GM20431 (cell line): ENCODE measurements at regions not wholly inside any gene's neighbourhood (a gene's known extent, or its start where the extent isn't known, plus 50 kb on each side); places are given as distances from the start of the nearest gene placed in this dataset.
"Not testable (repeated sequence)": the region's sequence is repeated elsewhere in the genome, so short reads cannot be mapped to it uniquely, and the experiment has no call there.

Source experiments
- in situ Hi-C: fragments of 300-500 bp; cut with MseI, MboI; formaldehyde crosslinking; loops from one replicate; pipeline ENCODE4 v1.15.0; 2020; ENCODE audit warnings: low sequenced_read_pairs; ENCODE audit not compliant: unreplicated experiment

DNA sequence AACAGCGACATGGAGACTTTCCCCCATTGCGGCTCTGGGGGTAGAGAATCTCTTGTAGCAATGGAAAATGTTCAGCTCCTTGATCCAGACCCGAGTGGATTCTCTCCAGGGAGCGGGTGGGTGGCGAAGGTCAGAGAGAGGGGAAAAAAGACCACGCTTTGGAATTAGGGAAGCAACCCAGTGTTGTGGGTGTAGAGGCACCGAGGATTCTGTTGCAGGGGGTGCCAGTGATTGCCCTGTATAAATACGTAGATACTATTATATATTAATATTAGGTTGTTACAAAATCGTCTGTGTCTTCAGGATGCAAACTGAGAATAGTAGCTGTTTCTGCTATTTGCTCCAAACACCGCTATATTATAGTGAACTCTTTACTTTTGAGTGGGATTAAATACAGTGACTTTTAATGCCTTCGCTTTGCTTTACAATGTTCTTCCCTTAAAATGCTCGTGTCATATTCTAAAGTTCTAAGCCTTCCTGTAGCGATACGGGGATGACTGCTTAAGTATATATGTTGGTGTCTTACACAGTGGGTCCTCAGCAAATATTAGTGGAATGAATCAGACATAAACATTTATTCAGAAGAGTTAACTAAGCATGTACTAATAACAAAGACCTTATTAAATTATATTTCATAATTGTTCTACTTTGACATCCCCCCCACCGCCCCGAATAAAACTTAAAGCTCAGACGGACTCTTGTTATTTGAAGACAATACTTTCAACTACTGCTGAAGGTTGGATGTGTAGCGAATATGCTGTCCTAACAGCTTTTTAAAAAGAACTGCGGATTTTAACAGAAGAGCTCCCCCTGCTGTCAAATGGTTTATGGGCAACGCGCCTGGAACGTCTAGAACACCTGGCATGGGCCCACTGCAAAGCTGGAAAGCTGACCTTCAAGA, 136.4 kb upstream of the KRAS start:
- in situ Hi-C loops, result no loop called here

DNA sequence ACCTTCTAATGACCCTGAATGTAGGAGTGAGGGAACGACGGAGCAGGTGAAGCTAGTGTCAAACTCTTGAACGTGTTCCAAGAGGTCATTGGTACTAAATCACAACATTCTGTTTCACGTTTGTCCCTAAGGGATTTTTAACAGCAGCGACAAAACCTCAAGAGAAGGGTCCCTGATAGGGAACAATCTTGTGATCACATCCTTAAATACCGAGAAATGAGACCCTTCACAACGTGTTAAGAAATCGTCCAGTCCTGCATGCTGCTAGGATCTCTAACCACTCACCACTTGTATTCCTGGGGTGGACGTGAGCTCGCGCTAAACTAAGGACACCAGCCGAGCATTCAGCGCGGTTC, 134.1 kb upstream of the KRAS start:
- in situ Hi-C loops, result no loop called here

DNA sequence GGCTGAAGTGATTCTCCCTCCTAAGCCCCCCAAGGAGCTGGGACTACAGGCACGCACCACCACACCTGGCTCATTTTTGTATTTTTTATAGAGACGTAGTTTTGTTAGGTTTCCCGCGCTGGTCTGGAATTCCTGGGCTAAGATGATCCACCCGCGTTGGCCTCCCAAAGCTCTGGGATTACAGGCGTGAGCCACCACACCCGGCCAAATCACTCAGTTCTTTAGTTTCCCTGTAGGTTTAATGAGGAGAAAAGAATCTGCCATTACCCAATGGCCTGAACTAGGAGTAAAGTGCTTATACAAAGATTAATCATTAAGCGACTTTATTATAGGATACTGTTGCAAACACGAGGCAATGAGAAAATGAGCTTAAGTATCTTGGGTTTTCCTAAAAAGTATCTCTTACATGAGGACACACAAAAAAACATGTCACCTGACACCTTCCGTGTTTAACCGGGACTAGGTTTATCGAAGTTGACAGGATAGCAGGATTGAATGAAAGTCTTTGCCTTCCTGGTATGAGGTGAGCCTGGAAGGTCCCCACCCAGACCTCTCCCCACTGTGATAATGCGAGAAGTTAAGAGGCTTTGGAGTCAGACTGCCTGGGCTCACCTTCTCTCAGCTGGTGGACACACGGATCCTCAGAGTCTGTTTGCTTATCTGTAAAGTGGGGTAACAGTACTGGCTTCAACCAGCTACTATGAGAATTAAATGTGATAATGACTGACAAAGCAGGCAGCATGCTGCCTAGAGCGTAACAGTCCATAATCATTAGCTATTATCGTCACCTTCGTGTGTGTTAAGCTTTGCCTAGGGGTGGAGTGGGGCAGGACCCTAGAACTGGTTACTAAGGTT, 133.5 kb upstream of the KRAS start:
- in situ Hi-C loops, result no loop called here

DNA sequence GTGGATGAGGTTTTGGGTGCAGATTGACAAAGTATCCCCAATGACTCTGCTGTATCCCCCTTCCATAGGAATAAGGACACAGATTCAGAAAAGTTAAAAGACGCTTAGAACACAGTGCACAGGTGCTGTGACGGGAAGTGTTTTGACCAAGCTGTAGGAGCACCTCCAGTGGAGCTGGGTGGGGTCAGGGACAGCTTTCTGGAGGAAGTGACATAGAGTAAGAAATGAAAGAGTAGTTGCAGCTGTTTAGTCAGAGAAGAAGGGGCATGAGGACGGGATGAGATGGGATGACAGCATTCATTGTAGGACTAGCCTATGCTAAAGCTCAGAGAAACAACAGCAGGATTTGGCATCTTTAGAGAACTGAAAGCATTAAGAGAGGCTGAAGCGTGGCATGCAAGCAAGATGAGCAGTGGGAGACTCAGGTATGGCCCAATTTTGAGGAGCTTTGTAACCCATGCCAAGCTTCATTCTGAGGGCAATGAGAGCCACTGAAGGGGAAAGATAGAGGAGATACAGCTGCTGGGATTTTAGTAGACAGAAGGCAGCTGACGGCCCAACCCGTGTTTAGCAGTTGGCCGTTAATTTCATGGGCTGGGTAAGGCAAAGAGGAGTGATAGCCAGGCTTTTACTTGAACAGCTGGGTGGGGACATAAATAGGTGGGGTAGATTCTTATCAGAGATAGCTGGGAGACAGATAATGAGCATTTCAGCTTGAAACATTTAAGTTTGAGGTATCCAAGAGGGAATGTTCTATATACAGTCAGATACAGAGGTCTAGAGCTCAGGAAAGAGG, 131.8 kb upstream of the KRAS start:
- in situ Hi-C loops, result no loop called here

DNA sequence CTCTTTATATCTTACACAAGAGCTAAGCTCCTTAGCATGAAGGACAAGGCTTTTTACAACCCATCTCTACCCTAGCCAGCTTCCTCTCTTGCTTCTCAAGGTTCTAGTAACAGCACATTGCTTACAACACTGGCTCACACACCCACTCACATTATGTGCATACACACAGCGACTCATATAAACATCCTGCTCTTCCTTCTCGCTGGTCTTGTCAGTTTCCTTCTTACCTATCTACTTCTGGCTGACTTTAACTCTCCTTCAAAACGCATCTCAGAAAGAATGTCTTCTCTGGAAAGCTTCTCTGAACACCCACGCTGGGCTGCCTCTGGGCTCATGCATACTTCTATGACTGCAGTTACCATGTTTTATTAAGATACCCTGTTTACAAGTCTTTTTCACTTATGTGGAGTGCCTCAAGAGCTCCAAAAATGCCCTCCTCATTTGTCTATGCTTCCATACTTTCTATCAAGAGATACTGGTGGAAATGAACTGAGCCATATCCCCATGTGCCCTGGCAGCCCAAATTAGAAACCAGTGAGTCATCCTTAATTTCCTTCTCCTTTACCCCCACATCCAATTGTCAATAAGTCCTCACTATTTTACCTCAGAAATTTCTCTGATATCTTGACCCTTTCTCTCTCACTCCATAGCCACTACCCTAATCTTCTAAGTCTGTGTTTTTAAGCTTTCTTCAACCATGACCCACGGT, 126.9 kb upstream of the KRAS start:
- in situ Hi-C loops, result no loop called here

DNA sequence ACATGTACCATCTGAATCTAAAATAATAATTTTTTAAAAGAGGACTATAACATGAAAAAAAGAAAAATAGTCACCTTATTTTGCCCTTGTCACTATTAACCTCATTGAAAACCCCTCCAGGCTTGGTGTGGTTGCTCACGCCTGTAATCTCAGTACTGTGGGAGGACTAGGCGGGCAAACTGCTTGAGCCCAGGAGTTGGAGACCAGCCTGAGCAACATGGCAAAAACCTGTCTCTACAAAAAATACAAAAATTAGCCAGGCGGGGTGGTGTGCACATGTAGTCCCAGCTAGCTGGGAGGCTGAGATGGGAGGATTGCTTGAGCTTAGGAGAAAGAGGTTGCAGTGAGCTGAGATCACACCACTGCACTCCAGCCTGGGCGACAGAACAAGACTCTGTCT, 126.3 kb upstream of the KRAS start:
- in situ Hi-C loops, result no loop called here

DNA sequence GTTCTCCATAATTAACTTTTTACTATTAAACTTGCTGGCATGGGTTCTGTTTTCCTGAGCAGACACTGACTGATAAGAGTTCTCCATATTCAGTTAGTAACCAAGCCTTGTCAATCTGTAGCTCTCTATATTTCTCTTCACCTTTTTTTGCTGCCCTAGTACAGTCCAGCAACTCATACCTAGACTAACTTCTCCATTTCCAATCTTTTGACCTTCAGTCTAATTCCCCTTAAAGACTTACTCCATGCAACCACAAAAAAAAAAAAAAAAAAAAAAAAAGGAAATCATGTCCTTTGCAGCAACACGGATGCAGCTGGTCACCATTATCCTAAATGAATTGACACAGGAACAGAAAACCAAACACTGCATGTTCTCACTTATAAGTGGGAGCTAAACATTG, 125.7 kb upstream of the KRAS start:
- in situ Hi-C loops, result no loop called here

DNA sequence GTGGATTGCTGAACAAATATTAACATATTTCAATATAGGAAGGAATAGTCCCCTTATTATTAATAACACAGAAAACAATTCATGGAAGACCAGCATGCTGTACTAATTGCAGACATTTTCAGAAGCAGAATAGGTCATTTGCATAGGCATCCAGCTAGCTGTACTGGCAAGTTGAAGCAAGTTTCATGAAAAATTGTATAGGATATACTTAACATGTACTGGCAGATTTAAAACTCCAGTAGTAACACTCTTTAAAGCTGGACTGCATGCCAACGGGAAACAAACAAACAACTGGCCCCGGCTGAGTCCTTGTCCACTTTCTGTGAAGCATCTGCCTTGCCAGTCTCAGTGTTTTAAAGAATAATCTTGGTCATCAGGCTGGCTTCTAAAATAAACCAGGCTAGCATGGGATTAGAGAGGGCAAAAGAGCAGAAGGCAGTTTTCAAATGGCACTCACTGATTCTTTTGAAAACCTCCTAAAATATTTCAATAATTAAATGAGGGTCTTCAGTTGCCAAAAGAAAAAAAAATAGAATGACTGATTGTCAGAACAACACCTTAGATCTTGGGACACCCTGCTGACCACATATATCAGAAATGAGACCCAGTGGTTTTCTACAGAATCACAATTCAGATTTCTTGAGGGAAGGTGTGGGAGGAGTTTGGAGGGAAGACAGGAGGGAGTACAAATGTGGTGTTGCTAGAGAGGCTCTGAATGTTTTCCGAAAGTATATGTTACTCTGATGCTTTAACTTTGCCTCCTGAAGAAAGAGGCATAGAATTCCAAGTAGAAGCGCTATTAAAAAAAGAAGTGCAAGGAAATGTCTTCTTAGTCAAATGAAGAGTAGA, 122.5 kb upstream of the KRAS start:
- in situ Hi-C loops, result no loop called here

DNA sequence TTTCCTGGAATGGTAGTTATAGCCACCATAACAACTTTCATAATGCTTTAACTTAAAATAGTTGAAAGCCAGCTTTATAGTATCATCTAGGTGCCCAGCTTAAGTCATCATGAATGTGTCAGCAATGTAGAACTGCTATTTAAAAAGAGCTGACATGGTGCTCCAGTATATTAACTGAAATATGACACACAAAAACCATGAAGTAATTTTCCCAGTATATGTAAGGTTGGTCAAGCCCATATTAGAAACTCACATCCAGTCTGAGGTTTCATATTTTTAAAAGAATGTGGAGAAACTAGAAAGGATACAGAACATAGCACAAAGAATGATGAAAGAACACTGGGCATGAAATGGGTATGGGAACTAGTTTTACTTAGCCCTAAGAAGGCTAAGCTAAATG, 121.3 kb upstream of the KRAS start:
- in situ Hi-C loops, result no loop called here

DNA sequence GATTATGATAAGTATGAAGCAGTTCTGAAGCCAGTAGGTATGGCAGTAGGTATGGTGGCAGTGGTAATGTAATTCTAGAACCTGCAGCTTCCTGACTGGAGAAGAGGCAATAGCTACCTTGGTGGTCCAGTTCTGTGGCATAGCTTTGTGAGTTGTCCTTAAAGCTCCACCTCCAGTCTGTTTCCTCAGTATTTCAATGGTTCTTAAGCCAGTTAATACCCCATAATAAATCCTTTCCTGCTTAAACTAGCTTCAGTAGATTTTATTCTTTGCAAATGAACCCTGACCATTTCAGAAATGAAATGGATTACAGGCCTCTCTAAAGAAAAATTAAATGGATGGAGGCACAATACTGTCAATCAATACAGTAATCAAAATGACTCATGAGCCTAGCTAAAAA, 117.8 kb upstream of the KRAS start:
- in situ Hi-C loops, result no loop called here

DNA sequence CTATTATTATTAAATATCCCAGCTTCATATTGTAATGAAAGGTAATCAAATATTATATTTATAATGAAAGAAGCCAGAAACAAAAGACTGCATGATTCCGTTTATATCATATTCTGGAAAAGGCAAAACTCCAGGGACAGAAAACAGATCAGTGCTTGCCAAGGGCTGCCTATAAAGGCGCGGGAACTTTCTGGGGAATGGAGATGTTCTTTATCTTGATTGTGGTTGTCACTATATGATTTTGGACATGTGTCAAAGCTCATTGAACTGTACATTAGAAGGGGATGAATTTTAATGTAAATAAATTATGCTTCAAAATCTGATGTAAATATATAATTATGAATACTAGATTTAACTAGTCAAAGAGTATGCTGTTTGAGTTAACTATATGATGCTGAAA, 115.4 kb upstream of the KRAS start:
- in situ Hi-C loops, result no loop called here

DNA sequence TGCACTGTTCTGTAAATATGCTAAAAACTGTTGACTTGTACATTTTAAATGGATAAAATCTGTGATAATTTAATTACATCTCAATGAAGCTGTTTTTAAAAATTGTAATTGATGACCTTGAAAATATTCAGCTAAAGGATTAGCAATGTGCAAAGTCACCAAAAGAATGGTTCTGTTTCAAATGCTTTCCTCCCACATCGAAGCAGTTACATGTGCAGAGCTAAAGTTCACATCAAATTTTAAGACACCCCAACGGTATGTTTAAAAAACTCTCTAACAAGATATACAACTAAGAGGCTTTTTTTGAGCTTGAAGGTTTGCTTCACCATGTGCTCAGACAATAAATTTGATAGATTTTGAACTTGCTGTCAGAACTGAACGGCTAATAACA, 114.6 kb upstream of the KRAS start:
- in situ Hi-C loops, result no loop called here

DNA sequence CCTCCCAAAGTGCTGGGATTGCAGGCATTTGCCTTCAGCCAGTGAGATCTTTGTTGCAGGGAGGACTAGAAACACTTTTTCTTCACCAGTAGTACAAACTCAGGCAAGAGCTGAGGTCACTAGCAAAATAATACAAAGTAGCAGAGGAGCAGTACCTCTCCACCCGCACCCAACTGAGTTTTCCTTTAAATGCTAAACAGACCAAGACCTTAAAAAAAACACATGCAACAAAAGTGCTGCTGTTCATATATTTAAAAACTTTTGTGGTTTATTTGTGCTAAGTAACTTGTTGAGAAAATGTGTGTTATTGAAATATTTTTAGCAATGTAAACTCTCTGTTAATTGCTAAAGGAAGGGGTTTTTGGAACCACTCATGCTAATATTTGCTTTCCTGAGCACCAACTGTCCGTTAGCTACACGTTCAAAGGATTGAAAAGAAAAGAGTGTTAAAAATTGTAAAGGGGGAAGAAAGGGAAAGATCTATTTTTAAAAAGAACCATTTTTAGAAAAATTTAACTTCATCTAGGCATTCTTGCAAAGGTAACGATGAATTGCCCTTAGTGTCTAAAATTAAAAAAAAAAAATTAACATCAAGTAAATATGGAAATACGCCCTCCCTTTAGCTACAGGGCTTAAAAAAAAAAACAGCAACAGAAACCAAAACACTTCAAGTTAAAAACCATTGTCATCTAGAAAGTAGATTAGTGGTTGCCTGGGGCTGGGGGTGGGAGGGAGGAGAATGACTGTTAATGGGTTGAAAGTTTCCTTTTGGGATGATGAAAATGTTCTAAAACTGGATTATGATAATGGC, 114.0 kb upstream of the KRAS start:
- in situ Hi-C loops, result no loop called here

DNA sequence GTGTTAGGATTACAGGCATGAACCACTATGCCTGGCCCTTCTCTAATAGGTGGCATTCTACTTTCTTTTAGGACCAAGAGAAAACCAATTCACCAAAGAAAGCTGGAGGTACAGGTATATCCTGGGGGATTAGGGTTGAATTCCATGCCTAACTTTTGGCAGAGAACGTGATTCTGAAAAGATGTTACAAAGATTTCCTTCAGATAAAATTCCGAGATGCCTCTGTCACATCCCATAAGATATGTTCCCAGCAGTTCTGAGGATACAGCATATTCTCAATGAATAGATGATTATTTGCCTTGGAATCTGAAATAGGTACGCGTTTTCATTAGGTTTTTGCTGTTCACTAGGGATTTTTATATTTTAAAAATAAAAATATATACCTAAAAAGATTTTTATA, 111.9 kb upstream of the KRAS start:
- in situ Hi-C loops, result no loop called here

DNA sequence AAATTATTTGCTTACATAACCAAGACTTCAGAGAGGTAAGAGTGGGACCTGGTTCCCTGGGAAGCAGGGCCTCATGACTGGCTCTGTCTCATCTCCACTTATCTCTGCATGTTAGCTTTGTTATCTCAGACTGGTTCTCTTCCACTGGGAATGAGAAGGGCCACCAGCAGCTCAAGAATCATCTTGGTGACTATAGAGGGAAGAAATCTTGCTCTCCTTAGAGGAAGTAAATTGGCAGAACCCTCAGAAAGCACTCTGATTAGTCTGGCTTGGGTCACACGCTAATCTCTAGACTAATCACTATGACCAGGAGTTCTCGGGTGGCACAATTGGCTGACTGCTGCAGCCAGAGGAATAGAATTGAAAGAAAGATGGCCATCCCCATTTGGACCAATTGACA, 110.8 kb upstream of the KRAS start:
- in situ Hi-C loops, result no loop called here

DNA sequence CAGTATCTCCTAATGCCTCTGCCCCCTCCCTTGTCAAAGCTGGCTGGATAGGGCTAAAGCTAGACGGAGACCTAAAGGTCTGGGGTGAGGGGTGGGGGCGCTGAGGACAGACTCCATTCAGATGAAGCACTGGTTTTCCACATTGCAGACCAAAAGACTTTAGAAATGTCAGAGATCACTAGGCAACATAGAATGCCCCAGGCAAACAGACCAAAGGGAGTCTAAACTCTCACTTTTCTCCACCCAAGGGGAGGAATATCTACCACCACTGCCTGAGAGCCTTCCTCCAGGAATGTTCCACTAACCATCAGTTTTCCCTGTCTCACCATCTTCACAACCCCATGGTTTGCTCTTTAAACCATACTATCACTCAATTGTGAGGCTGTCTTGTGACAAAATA, 106.9 kb upstream of the KRAS start:
- in situ Hi-C loops, result no loop called here

DNA sequence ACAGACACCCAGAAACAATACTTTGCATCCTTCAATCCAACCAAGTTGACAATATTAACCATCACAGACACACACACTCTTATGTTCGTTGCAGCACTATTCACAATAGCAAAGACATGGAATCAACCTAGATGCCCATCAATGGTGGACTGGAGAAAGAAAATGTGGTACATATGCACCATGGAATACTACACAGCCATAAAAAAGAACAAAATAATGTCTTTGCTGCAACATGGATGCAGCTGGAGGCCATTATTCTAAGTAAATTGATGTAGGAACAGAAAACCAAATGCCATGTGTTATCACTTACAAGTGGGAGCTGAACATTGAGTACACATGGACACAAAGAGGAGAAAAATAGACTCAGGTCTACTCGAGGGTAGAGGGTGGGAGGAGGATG, 102.2 kb upstream of the KRAS start:
- in situ Hi-C loops, result not testable (repeated sequence)
